ENCODE measurements at regions not wholly inside any gene's neighbourhood (a gene's known extent, or its start where the extent isn't known, plus 50 kb on each side); places are given as distances from the start of the nearest gene placed in this dataset.

- in situ Hi-C loops (cut with HindIII; ENCODE audit: low sequenced_read_pairs) = loop anchor here (5.0 kb wide), 3 partner anchors 43 to 83 kb away; no protein-coding TSS in a partner anchor
These were observed 152.5 kb upstream of the HAAO start for GRCh38 chr2:42944779-42945415.

GRCh38 chr2:42942990-42943493 is 150.7 kb upstream of the HAAO start:
- in situ Hi-C loops (cut with HindIII; ENCODE audit: low sequenced_read_pairs) = loop anchor here (5.0 kb wide), 3 partner anchors 41 to 81 kb away; no protein-coding TSS in a partner anchor

GRCh38 chr2:42942214-42942989 is 150.0 kb upstream of the HAAO start:
- in situ Hi-C loops (cut with HindIII; ENCODE audit: low sequenced_read_pairs) = loop anchor here (5.0 kb wide), 3 partner anchors 40 to 80 kb away; no protein-coding TSS in a partner anchor

GRCh38 chr2:42941633-42942176 is 149.3 kb upstream of the HAAO start:
- in situ Hi-C loops (cut with HindIII; ENCODE audit: low sequenced_read_pairs) = loop anchor here (5.0 kb wide), 3 partner anchors 39 to 79 kb away; no protein-coding TSS in a partner anchor

- in situ Hi-C loops (cut with HindIII; ENCODE audit: low sequenced_read_pairs) = loop anchor here (5.0 kb wide), 3 partner anchors 37 to 77 kb away; no protein-coding TSS in a partner anchor
These were observed 147.2 kb upstream of the HAAO start for GRCh38 chr2:42939411-42940206.

- in situ Hi-C loops (cut with HindIII; ENCODE audit: low sequenced_read_pairs) = no loop called here
These were observed 146.4 kb upstream of the HAAO start for GRCh38 chr2:42938671-42939370.

GRCh38 chr2:42937171-42937875 is 144.9 kb upstream of the HAAO start:
- in situ Hi-C loops (cut with HindIII; ENCODE audit: low sequenced_read_pairs) = no loop called here

GRCh38 chr2:42935692-42936671 is 143.6 kb upstream of the HAAO start:
- in situ Hi-C loops (cut with HindIII; ENCODE audit: low sequenced_read_pairs) = no loop called here

GRCh38 chr2:42934580-42935186 is 142.3 kb upstream of the HAAO start:
- in situ Hi-C loops (cut with HindIII; ENCODE audit: low sequenced_read_pairs) = no loop called here

GRCh38 chr2:42933824-42934254 is 141.5 kb upstream of the HAAO start:
- in situ Hi-C loops (cut with HindIII; ENCODE audit: low sequenced_read_pairs) = no loop called here

GRCh38 chr2:42932271-42933151 is 140.1 kb upstream of the HAAO start:
- in situ Hi-C loops (cut with HindIII; ENCODE audit: low sequenced_read_pairs) = no loop called here

GRCh38 chr2:42931818-42932195 is 139.4 kb upstream of the HAAO start:
- in situ Hi-C loops (cut with HindIII; ENCODE audit: low sequenced_read_pairs) = no loop called here

- in situ Hi-C loops (cut with HindIII; ENCODE audit: low sequenced_read_pairs) = no loop called here
These were observed 138.9 kb upstream of the HAAO start for GRCh38 chr2:42931146-42931817.

GRCh38 chr2:42930025-42930581 is 137.7 kb upstream of the HAAO start:
- in situ Hi-C loops (cut with HindIII; ENCODE audit: low sequenced_read_pairs) = no loop called here

GRCh38 chr2:42929546-42930024 is 137.2 kb upstream of the HAAO start:
- in situ Hi-C loops (cut with HindIII; ENCODE audit: low sequenced_read_pairs) = no loop called here
